HCT116 (cell line): ENCODE measurements at regions not wholly inside any gene's neighbourhood (a gene's known extent, or its start where the extent isn't known, plus 50 kb on each side); places are given as distances from the start of the nearest gene placed in this dataset.

Source experiments
- EZH2 ChIP-seq: fragments of 200-600 bp; sonication (generic); IDR thresholded peaks from 2 replicates; pipeline ENCODE4 v1.6.1; 2017; ENCODE audit warnings: antibody characterized with exemption, mixed run types
- JUND ChIP-seq: IDR thresholded peaks from 2 replicates; pipeline ENCODE4 v1.6.1; 2012
- POLR2A ChIP-seq: IDR thresholded peaks from 2 replicates; pipeline ENCODE4 v1.7.0; 2011; ENCODE audit warnings: borderline replicate concordance; ENCODE audit not compliant: insufficient read depth, insufficient read length; ENCODE audit errors: extremely low read depth
- POLR2AphosphoS5 ChIP-seq: IDR thresholded peaks from 2 replicates; pipeline ENCODE4 v1.6.1; 2011; ENCODE audit warnings: mild to moderate bottlenecking, low read depth, low read length, moderate library complexity

GRCh38 chr9:135173066-135173465 is 85.6 kb downstream of the OLFM1 start:
- TF ChIP-seq POLR2AphosphoS5 (no peak), POLR2A (no peak), JUND (no peak), EZH2 (no peak)
